GM18520 (cell line): ENCODE measurements at regions not wholly inside any gene's neighbourhood (a gene's known extent, or its start where the extent isn't known, plus 50 kb on each side); places are given as distances from the start of the nearest gene placed in this dataset.
"Not testable (repeated sequence)": the region's sequence is repeated elsewhere in the genome, so short reads cannot be mapped to it uniquely, and the experiment has no call there.

ENCODE experiments used
- ATAC-seq: cut with Tn5 transposase; IDR thresholded peaks from one replicate; pipeline ENCODE4 v1.9.1; 2021; ENCODE audit not compliant: unreplicated experiment

- ATAC-seq: peak; percentile 66
These were observed 119.9 kb upstream of the TMEM45B start for GRCh38 chr11:129695571-129696308.

GRCh38 chr11:129696309-129696989 is 119.2 kb upstream of the TMEM45B start:
- no peak for ATAC-seq

- ATAC-seq: no peak
These were observed 117.4 kb upstream of the TMEM45B start for GRCh38 chr11:129698212-129698611.

- no peak for ATAC-seq
These were observed 115.8 kb upstream of the TMEM45B start for GRCh38 chr11:129699711-129700304.

GRCh38 chr11:129700701-129701100 is 114.9 kb upstream of the TMEM45B start:
- no peak for ATAC-seq

GRCh38 chr11:129701706-129702105 is 113.9 kb upstream of the TMEM45B start:
- no peak for ATAC-seq

GRCh38 chr11:129702410-129703398 is 112.9 kb upstream of the TMEM45B start:
- no peak for ATAC-seq

GRCh38 chr11:129703846-129704245 is 111.8 kb upstream of the TMEM45B start:
- ATAC-seq: no peak

- no peak for ATAC-seq
These were observed 110.8 kb upstream of the TMEM45B start for GRCh38 chr11:129704831-129705230.

GRCh38 chr11:129705341-129705740 is 110.3 kb upstream of the TMEM45B start:
- ATAC-seq: no peak

- no peak for ATAC-seq
These were observed 109.7 kb upstream of the TMEM45B start for GRCh38 chr11:129705933-129706332.

GRCh38 chr11:129709801-129710398 is 105.7 kb upstream of the TMEM45B start:
- ATAC-seq: no peak

GRCh38 chr11:129710423-129710822 is 105.2 kb upstream of the TMEM45B start:
- no peak for ATAC-seq

- ATAC-seq: no peak
These were observed 103.9 kb upstream of the TMEM45B start for GRCh38 chr11:129711760-129712159.

- not testable (repeated sequence) for ATAC-seq
These were observed 103.0 kb upstream of the TMEM45B start for GRCh38 chr11:129712486-129713240.

GRCh38 chr11:129719037-129719436 is 96.6 kb upstream of the TMEM45B start:
- no peak for ATAC-seq

- no peak for ATAC-seq
These were observed 95.5 kb upstream of the TMEM45B start for GRCh38 chr11:129720156-129720555.

GRCh38 chr11:129720994-129721393 is 94.7 kb upstream of the TMEM45B start:
- ATAC-seq: no peak

- ATAC-seq: no peak
These were observed 94.0 kb upstream of the TMEM45B start for GRCh38 chr11:129721685-129722084.

- ATAC-seq: no peak
These were observed 93.1 kb upstream of the TMEM45B start for GRCh38 chr11:129722529-129722928.
